Erythroblast (primary cell): ENCODE measurements at regions not wholly inside any gene's neighbourhood (a gene's known extent, or its start where the extent isn't known, plus 50 kb on each side); places are given as distances from the start of the nearest gene placed in this dataset.

ENCODE experiments used
- DNase-seq, 2 experiments: peaks; one replicate each; lab custom pipeline; 2025; lab: John Stamatoyannopoulos, UW
- GATA1 ChIP-seq: IDR thresholded peaks from 2 replicates; pipeline ENCODE4 v1.6.1; 2011; ENCODE audit warnings: low read depth, mild to moderate bottlenecking, control low read depth, low read length, moderate library complexity
- POLR2A ChIP-seq: IDR thresholded peaks from 2 replicates; pipeline ENCODE4 v1.6.1; 2011; ENCODE audit warnings: mild to moderate bottlenecking, low read length

- no peak for DNase-seq
- TF ChIP-seq GATA1 = no peak
- no peak for TF ChIP-seq POLR2A
Observed at GRCh38 chr7:81590131-81590530, 179.7 kb downstream of the HGF start.

GRCh38 chr7:81584667-81585066 lies 185.2 kb downstream of the HGF start:
- DNase-seq = no peak

GRCh38 chr7:81583882-81584533 lies 185.8 kb downstream of the HGF start:
- no peak for DNase-seq
- TF ChIP-seq GATA1 (no peak), POLR2A (no peak)

More at GRCh38 chr7:81584667-81585066, 185.2 kb downstream of the HGF start:
- TF ChIP-seq POLR2A (no peak), GATA1 (no peak)

GRCh38 chr7:81583090-81583489 lies 186.8 kb downstream of the HGF start:
- DNase-seq = no peak
- no peak for TF ChIP-seq GATA1
- no peak for TF ChIP-seq POLR2A

- DNase-seq = no peak
- no peak for TF ChIP-seq GATA1
- TF ChIP-seq POLR2A = no peak
Observed at GRCh38 chr7:81577642-81578340, 192.1 kb downstream of the HGF start.

GRCh38 chr7:81574723-81575326 lies 195.0 kb downstream of the HGF start:
- DNase-seq = no peak
- TF ChIP-seq POLR2A = no peak
- TF ChIP-seq GATA1 = no peak

GRCh38 chr7:81573932-81574331 lies 195.9 kb downstream of the HGF start:
- DNase-seq = no peak
- no peak for TF ChIP-seq POLR2A
- no peak for TF ChIP-seq GATA1

GRCh38 chr7:81573128-81573527 lies 196.7 kb downstream of the HGF start:
- TF ChIP-seq POLR2A = no peak
- no peak for TF ChIP-seq GATA1
- DNase-seq = no peak

- TF ChIP-seq GATA1 (no peak), POLR2A (no peak)
- no peak for DNase-seq
Observed at GRCh38 chr7:81562581-81562980, 207.3 kb downstream of the HGF start.

GRCh38 chr7:81560708-81561107 lies 209.1 kb downstream of the HGF start:
- TF ChIP-seq POLR2A = no peak
- no peak for TF ChIP-seq GATA1
- no peak for DNase-seq

GRCh38 chr7:81549484-81550016 lies 220.3 kb downstream of the HGF start:
- no peak for DNase-seq
- TF ChIP-seq GATA1 (no peak), POLR2A (no peak)

GRCh38 chr7:81534996-81535395 lies 234.9 kb downstream of the HGF start:
- DNase-seq = no peak
- TF ChIP-seq POLR2A = no peak
- no peak for TF ChIP-seq GATA1

GRCh38 chr7:81534446-81534845 lies 235.4 kb downstream of the HGF start:
- TF ChIP-seq POLR2A (no peak), GATA1 (no peak)
- no peak for DNase-seq

- DNase-seq = no peak
- TF ChIP-seq GATA1 (no peak), POLR2A (no peak)
Observed at GRCh38 chr7:81533931-81534330, 235.9 kb downstream of the HGF start.

- DNase-seq = no peak
- TF ChIP-seq GATA1 (no peak), POLR2A (no peak)
Observed at GRCh38 chr7:81533426-81533825, 236.4 kb downstream of the HGF start.

- no peak for DNase-seq
- no peak for TF ChIP-seq GATA1
- TF ChIP-seq POLR2A = no peak
Observed at GRCh38 chr7:81529785-81530184, 240.1 kb downstream of the HGF start.
